Mucosa of descending colon (tissue), 3 donors: ENCODE measurements at regions not wholly inside any gene's neighbourhood (a gene's known extent, or its start where the extent isn't known, plus 50 kb on each side); places are given as distances from the start of the nearest gene placed in this dataset.
"Not testable (repeated sequence)": the region's sequence is repeated elsewhere in the genome, so short reads cannot be mapped to it uniquely, and the experiment has no call there.

Experiments used
- ATAC-seq: fragments of 200-7000 bp; cut with Tn5 transposase; one replicate; pipeline ENCODE4 v1.9.1; 2020; ENCODE audit warnings: mild to moderate bottlenecking, moderate library complexity
- DNase-seq, 3 donors: peaks; one replicate each; pipeline ENCODE4 v3.0.0-alpha.2; 2020
- H3K36me3 ChIP-seq: fragments of 200-600 bp; one replicate; pipeline ENCODE4 v1.8.0; 2021; ENCODE audit warnings: low read depth, mild to moderate bottlenecking
- H3K4me1 ChIP-seq: fragments of 200-600 bp; one replicate; pipeline ENCODE4 v1.8.0; 2021; ENCODE audit warnings: low read depth, mild to moderate bottlenecking
- H3K4me3 ChIP-seq: fragments of 200-600 bp; one replicate; pipeline ENCODE4 v1.8.0; 2021; ENCODE audit warnings: mild to moderate bottlenecking
- H3K9me3 ChIP-seq: fragments of 200-600 bp; one replicate; pipeline ENCODE4 v1.8.0; 2021; ENCODE audit warnings: mild to moderate bottlenecking
- CTCF ChIP-seq: fragments of 200-600 bp; IDR thresholded peaks from one replicate; pipeline ENCODE4 v1.8.0; 2022; ENCODE audit warnings: antibody characterized with exemption, mild to moderate bottlenecking
- intact Hi-C, 2 donors: fragments of 100-400 bp; cut with DNase I in 1 of 2; cut with micrococcal nuclease in 1 of 2; formaldehyde crosslinking; loops; one replicate each; pipeline versions ENCODE4 v1.11.0 to v1.11.1; 2022; cut with DNase I, micrococcal nuclease
- donor health status: DM: no; HTN: no; CAD: no; lungs with moderate emphysema.
- donor health status: DM: no; HTN: no; CAD: no.
- donor health status: DM: no; HTN: yes; CAD: no.

GRCh38 chr2:228771315-228771714, 499.8 kb downstream of the PID1 start:
- no peak for DNase-seq
- no peak overlapping the region for H3K4me3 ChIP-seq

GRCh38 chr2:228768818-228769217, 502.3 kb downstream of the PID1 start:
- DNase-seq (no peak), ATAC-seq (no peak)
- TF ChIP-seq CTCF = no peak
- H3K9me3 ChIP-seq = no peaks in the 10 kb centered on the region
- no peaks in the 10 kb centered on the region for H3K4me1 ChIP-seq
- no peak overlapping the region for H3K4me3 ChIP-seq
- no peaks in the 10 kb centered on the region for H3K36me3 ChIP-seq
- intact Hi-C loops = no loop called here

More at GRCh38 chr2:228771315-228771714, 499.8 kb downstream of the PID1 start:
- ATAC-seq = no peak
- Histone ChIP-seq H3K9me3 (no peaks in the 10 kb centered on the region), H3K36me3 (no peaks in the 10 kb centered on the region), H3K4me1 (no peaks in the 10 kb centered on the region)
- intact Hi-C loops = no loop called here
- no peak for TF ChIP-seq CTCF

GRCh38 chr2:228768141-228768540, 502.9 kb downstream of the PID1 start:
- H3K4me1 ChIP-seq, DNase-seq, intact Hi-C loops, H3K4me3 ChIP-seq, ATAC-seq, H3K36me3 ChIP-seq, H3K9me3 ChIP-seq: not testable (repeated sequence)

GRCh38 chr2:228767196-228767595, 503.9 kb downstream of the PID1 start:
- H3K36me3 ChIP-seq = no peaks in the 10 kb centered on the region
- no peaks in the 10 kb centered on the region for H3K9me3 ChIP-seq
- no peak for TF ChIP-seq CTCF
- H3K4me1 ChIP-seq = no peaks in the 10 kb centered on the region
- intact Hi-C loops = no loop called here
- DNase-seq (no peak), ATAC-seq (no peak)
- no peak overlapping the region for H3K4me3 ChIP-seq

- Histone ChIP-seq H3K9me3 (no peaks in the 10 kb centered on the region), H3K4me1 (no peaks in the 10 kb centered on the region), H3K4me3 (no peak overlapping the region), H3K36me3 (no peaks in the 10 kb centered on the region)
- no peak for DNase-seq
- intact Hi-C loops = no loop called here
- no peak for TF ChIP-seq CTCF
- ATAC-seq = no peak
These were observed 507.6 kb downstream of the PID1 start for GRCh38 chr2:228763379-228763981.

- H3K36me3 ChIP-seq = no peaks in the 10 kb centered on the region
- H3K4me1 ChIP-seq = no peaks in the 10 kb centered on the region
- no peak for ATAC-seq
- H3K4me3 ChIP-seq = no peak overlapping the region
- intact Hi-C loops = no loop called here
- no peaks in the 10 kb centered on the region for H3K9me3 ChIP-seq
- no peak for DNase-seq
- TF ChIP-seq CTCF = no peak
These were observed 508.5 kb downstream of the PID1 start for GRCh38 chr2:228762565-228762964.

- H3K36me3 ChIP-seq, ATAC-seq, intact Hi-C loops: not testable (repeated sequence)
These were observed 515.4 kb downstream of the PID1 start for GRCh38 chr2:228755661-228756060.

More at GRCh38 chr2:228755661-228756060, 515.4 kb downstream of the PID1 start:
- H3K4me1 ChIP-seq, H3K9me3 ChIP-seq, DNase-seq, H3K4me3 ChIP-seq: not testable (repeated sequence)
